ENCODE measurements at regions not wholly inside any gene's neighbourhood (a gene's known extent, or its start where the extent isn't known, plus 50 kb on each side); places are given as distances from the start of the nearest gene placed in this dataset.
"Not testable (repeated sequence)": the region's sequence is repeated elsewhere in the genome, so short reads cannot be mapped to it uniquely, and the experiment has no call there.

DNA sequence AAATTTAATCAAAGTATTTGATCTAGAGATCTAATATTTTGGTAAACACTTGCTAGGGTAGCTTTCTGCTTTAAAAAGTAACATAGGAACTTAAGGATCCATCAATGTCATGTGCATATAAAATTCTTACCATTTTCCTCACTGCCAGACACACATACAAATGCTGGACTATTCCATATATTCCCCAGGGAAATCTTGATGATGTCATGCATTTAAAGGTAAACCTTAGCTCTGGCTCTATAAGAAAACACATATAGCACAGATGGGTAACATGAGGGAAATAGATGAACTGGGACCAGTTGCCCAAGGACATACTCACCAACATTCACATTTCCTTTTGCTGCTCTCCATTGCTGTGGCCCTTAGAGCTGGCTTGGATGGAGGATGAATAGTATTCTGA is 79.1 kb upstream of the FMNL2 start:
- no peak for TF ChIP-seq Cebpa-rat (IDR thresholded peaks at IDR 0.05)
- H3K27ac ChIP-seq = no peak overlapping the region
- no peaks in the 10 kb centered on the region for H3K27me3 ChIP-seq
- H4K20me1 ChIP-seq = no peaks in the 10 kb centered on the region
- H3K4me1 ChIP-seq = peaks cover 26% of the 10 kb centered on the region
- peaks cover 5% of the 10 kb centered on the region for H3K9me3 ChIP-seq
- no peak overlapping the region for H3K4me2 ChIP-seq
- no peaks in the 10 kb centered on the region for H3K36me3 ChIP-seq
- no peak overlapping the region for H3K4me3 ChIP-seq
- H3K9ac ChIP-seq = no peak overlapping the region

DNA sequence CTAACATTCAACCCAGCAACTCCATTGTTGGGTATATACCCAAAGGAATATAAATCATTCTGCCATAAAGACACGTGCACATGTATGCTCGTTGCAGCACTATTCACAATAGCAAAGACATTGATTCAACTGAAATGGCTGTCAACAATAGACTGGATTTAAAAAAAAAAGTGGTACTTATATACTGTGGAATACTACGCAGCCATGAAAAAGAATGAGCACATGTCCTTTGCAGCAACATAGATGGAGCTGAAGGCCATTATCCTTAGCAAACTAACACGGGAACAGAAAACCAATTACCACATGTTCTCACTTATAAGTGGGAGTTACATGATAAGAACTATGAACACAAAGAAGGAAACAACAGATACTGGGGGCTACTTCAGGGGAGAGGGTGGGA is 74.0 kb upstream of the FMNL2 start:
- TF ChIP-seq Cebpa-rat (IDR thresholded peaks at IDR 0.05) = no peak
- no peak overlapping the region for H3K9ac ChIP-seq
- H3K4me1 ChIP-seq = no peaks in the 10 kb centered on the region

DNA sequence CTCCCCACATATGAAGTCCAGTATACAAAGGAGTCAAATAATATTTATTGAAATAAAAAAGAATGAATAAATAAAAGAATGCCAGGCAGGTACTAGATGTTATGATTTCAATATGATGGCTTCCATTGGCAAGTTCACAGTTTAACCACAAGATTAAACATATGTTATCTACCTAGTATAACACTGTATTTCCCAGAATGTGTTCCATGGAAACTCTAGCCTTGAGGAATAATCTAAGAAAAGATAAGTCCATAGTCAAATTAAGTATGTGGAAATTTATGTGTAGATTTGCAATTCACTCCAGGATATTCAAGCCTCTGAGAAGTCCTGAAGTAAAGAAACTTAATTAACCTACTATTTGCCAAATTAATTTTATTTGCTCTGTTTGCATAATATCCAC is 71.1 kb upstream of the FMNL2 start:
- Histone ChIP-seq H3K4me1 (no peaks in the 10 kb centered on the region), H3K4me2 (no peak overlapping the region), H3K9ac (no peak overlapping the region), H3K36me3 (no peaks in the 10 kb centered on the region), H3K9me3 (peaks cover 28% of the 10 kb centered on the region), H3K27ac (no peak overlapping the region), H3K27me3 (no peaks in the 10 kb centered on the region), H3K4me3 (no peak overlapping the region), H4K20me1 (no peaks in the 10 kb centered on the region)
- TF ChIP-seq Cebpa-rat (IDR thresholded peaks at IDR 0.05) = no peak

More for the DNA sequence above, 74.0 kb upstream of the FMNL2 start:
- Histone ChIP-seq H4K20me1 (no peaks in the 10 kb centered on the region), H3K27ac (no peak overlapping the region), H3K9me3 (peaks cover 14% of the 10 kb centered on the region), H3K27me3 (no peaks in the 10 kb centered on the region), H3K36me3 (no peaks in the 10 kb centered on the region), H3K4me2 (no peak overlapping the region), H3K4me3 (no peak overlapping the region)

DNA sequence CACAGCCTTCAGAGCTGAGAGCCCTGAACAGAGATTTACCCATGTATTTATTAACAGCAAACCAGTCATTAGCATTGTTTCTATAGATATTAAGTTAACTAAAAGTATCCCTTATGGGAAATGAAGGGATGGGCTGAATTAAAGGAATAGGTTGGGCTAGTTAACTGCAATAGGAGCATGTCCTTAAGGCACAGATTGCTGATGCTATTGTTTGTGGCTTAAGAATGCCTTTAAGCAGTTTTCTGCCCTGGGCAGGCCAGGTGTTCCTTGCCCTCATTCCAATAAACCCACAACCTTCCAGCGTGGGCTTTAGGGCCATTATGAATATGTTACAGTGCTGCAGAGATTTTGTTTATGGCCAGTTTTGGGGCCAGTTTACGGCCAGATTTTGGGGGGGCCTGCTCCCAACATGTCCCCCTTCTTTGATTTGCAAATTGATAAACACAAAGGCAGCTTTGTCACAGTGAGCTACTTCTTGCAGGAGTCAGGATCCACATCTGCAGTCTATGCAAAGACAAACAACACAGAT is 61.2 kb upstream of the FMNL2 start:
- not testable (repeated sequence) for H3K36me3 ChIP-seq, H3K4me1 ChIP-seq, H4K20me1 ChIP-seq, H3K4me3 ChIP-seq, H3K27ac ChIP-seq, H3K9ac ChIP-seq, H3K4me2 ChIP-seq, H3K27me3 ChIP-seq
- H3K9me3 ChIP-seq = peaks cover 83% of the 10 kb centered on the region

DNA sequence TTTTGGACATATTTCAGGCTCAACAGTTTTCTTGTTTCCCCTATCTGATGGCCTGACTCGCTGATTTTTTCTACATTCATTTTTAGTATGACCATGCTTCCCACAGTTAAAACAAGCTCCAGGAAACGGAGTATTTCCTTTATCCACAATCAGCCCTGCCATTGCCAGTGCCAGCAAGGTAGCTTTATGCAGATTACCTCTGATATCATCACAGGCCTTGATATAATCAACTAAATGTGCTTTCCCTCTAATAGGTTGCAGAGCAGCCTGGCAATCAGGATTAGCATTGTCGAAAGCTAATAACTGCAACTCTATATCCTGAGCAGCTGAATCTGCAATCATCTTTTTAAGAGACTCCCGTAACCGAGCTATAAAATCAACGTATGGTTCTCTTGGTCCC is 57.1 kb upstream of the FMNL2 start:
- H3K4me2 ChIP-seq, H3K9ac ChIP-seq, H3K4me3 ChIP-seq, H3K27ac ChIP-seq, H3K36me3 ChIP-seq, H3K27me3 ChIP-seq, H3K4me1 ChIP-seq, H4K20me1 ChIP-seq: not testable (repeated sequence)
- peaks cover 60% of the 10 kb centered on the region for H3K9me3 ChIP-seq

DNA sequence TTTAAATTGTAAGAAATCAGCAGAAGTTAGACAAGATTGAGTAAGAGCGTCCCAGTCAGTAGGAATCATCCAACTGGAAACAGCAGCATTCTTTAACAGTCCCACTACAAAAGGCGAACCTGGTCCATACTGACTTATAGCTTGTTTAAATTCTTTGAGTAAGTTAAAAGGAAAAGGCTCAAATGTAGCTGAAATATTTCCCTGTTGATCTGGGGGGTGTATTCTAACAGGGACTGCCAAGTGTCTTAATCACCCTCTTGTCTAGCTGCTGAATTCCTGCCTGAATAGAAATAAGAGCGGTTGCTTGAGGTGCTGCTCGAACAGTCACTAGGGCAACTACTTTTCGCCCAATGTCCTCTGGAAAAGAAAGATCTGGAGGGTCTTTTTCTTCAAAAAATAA is 56.4 kb upstream of the FMNL2 start:
- Histone ChIP-seq H4K20me1 (no peaks in the 10 kb centered on the region), H3K4me1 (no peaks in the 10 kb centered on the region), H3K27me3 (no peaks in the 10 kb centered on the region), H3K27ac (no peak overlapping the region), H3K4me3 (no peak overlapping the region), H3K9ac (no peak overlapping the region), H3K9me3 (peaks cover 54% of the 10 kb centered on the region), H3K36me3 (peaks cover 4% of the 10 kb centered on the region; the same call in 1 of the 2 replicates), H3K4me2 (no peak overlapping the region)
- no peak for TF ChIP-seq Cebpa-rat (IDR thresholded peaks at IDR 0.05)

DNA sequence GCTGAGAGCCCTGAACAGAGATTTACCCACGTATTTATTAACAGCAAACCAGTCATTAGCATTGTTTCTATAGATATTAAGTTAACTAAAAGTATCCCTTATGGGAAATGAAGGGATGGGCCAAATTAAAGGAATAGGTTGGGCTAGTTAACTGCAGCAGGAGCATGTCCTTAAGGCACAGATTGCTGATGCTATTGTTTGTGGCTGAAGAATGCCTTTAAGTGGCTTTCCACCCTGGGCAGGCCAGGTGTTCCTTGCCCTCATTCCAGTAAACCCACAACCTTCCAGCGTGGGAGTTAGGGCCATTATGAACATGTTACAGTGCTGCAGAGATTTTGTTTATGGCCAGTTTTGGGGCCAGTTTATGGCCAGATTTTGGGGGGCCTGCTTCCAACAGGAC is 55.6 kb upstream of the FMNL2 start:
- H3K27ac ChIP-seq, H4K20me1 ChIP-seq, H3K4me1 ChIP-seq, H3K4me2 ChIP-seq, H3K4me3 ChIP-seq, H3K9ac ChIP-seq, H3K27me3 ChIP-seq, H3K36me3 ChIP-seq: not testable (repeated sequence)
- H3K9me3 ChIP-seq = peaks cover 46% of the 10 kb centered on the region

DNA sequence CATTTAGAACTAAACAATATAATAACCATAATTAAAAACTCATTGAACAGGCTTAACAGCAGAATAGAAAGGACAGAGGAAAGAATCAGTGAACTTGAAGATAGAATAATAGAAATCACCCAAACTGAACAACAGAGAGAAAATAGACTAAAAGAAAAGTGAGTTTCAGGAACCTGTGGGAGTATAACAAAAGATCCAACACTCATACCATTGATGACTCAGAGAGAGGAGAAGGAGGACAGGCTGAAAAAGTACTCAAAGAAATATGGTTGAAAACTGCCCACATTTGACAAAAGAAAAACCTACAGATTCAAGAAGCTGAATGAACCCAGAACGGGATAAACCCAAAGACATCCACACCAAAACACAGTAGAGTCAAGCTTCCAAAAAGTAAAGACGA is 54.2 kb upstream of the FMNL2 start:
- no peak for TF ChIP-seq Cebpa-rat (IDR thresholded peaks at IDR 0.05)
- Histone ChIP-seq H3K36me3 (peaks cover 4% of the 10 kb centered on the region; the same call in 1 of the 2 replicates), H3K9me3 (peaks cover 35% of the 10 kb centered on the region), H3K4me2 (no peak overlapping the region), H3K9ac (no peak overlapping the region), H3K4me3 (no peak overlapping the region), H4K20me1 (no peaks in the 10 kb centered on the region), H3K27ac (no peak overlapping the region), H3K4me1 (no peaks in the 10 kb centered on the region), H3K27me3 (no peaks in the 10 kb centered on the region)

DNA sequence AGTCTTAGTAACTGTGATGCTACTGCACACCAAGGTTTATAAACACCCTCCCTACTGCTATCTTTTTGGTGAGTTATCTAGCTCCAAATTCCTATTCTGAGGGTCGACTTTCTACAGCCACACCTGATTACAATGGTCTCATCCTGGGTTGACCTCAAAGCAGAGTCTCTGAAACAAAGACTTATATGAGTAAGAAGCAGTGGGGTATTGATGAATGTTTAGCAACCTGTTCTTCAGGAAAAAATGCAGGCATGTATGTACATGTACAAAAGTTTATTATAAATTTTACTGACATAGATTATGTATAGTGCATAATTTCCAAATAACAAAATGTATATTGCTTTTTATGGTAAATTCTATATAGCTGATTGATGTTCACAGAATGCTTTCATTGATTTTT is 51.6 kb upstream of the FMNL2 start:
- Histone ChIP-seq H3K36me3 (peaks cover 4% of the 10 kb centered on the region; the same call in 1 of the 2 replicates), H3K9ac (no peak overlapping the region), H3K4me3 (no peak overlapping the region), H3K27ac (no peak overlapping the region), H3K4me2 (no peak overlapping the region), H3K4me1 (no peaks in the 10 kb centered on the region), H3K9me3 (peaks cover 19% of the 10 kb centered on the region), H4K20me1 (no peaks in the 10 kb centered on the region), H3K27me3 (no peaks in the 10 kb centered on the region)
- TF ChIP-seq Cebpa-rat (IDR thresholded peaks at IDR 0.05) = no peak

DNA sequence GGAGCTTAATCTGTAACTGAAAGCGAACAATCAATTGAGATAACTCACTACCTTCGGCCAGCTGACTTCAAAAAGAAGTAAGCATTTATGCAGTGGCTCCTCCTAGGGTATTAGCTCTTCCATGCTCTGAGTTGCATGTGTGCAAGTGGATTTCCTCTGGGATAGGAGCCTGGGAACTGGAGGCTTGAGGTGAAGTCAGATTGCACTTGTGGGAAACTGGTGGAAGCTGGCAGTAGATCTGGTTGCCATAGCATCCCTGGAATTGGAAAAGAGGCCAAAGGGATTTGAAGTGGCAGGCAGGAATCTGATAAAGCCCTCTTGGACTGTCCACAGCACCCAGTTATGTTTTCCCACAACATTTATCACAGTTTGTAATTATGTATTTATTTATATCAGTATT is 50.6 kb upstream of the FMNL2 start:
- H4K20me1 ChIP-seq = no peaks in the 10 kb centered on the region

More for the DNA sequence above, 50.6 kb upstream of the FMNL2 start:
- TF ChIP-seq Cebpa-rat (IDR thresholded peaks at IDR 0.05) = no peak
- no peaks in the 10 kb centered on the region for H3K36me3 ChIP-seq
- no peaks in the 10 kb centered on the region for H3K4me1 ChIP-seq
- H3K9me3 ChIP-seq = peaks cover 9% of the 10 kb centered on the region
- H3K4me2 ChIP-seq = no peak overlapping the region
- H3K27ac ChIP-seq = no peak overlapping the region
- no peak overlapping the region for H3K9ac ChIP-seq
- no peaks in the 10 kb centered on the region for H3K27me3 ChIP-seq
- H3K4me3 ChIP-seq = no peak overlapping the region
